ENCODE measurements at regions not wholly inside any gene's neighbourhood (a gene's known extent, or its start where the extent isn't known, plus 50 kb on each side); places are given as distances from the start of the nearest gene placed in this dataset.
"Not testable (repeated sequence)": the region's sequence is repeated elsewhere in the genome, so short reads cannot be mapped to it uniquely, and the experiment has no call there.

DNA sequence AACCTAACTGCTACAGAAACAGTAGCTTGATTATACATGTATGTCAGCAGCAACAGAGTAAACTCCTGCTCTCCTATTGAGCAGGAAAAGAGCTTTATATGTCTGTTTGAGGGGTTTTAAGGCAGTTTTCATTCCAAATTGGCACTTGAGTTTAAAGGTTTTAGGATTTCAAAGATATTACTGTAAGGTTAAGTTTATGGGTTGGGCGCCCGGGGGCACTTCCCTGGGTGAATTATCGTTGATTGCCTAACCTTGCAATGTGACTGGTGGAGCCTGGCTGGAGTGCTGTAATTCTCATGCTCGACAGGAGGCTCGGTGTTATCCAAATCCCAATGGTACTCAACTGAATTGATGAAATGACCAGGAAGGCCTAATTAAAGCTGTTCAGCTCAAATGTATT is 1586.1 kb downstream of the OLFM4 start:
- no peak overlapping the region for H3K27ac Mint-ChIP-seq
- Histone ChIP-seq H3K36me3 (ENCODE audit: insufficient read depth, low read length) (no peaks in the 10 kb centered on the region), H3K4me1 (ENCODE audit: insufficient read depth, low read length) (no peaks in the 10 kb centered on the region), H3K4me3 (ENCODE audit: low read length in 2 of 2) (no peak overlapping the region), H3K9me3 (ENCODE audit: control insufficient read depth in 1 of 2, low read length in 2 of 2) (peaks cover 0 to 3% of the 10 kb centered on the region in 2 donors), H3K27me3 (ENCODE audit: insufficient read depth, low read length) (no peaks in the 10 kb centered on the region), H3K27ac (ENCODE audit: low read depth, low read length) (no peak overlapping the region)
- H3K4me1 Mint-ChIP-seq: no peaks in the 10 kb centered on the region
- CTCF ChIA-PET (ENCODE audit: partially characterized antibody): no interaction called here
- DNase-seq: no peak
- H3K9me3 Mint-ChIP-seq: peaks cover 0 to 8% (median 6%) of the 10 kb centered on the region in 8 donors
- POLR2A ChIA-PET (ENCODE audit: partially characterized antibody): no interaction called here
- H3K36me3 Mint-ChIP-seq: no peaks in the 10 kb centered on the region
- intact Hi-C loops (cut with micrococcal nuclease): no loop called here
- no peak overlapping the region for H3K4me3 Mint-ChIP-seq
- H3K27me3 Mint-ChIP-seq: no peaks in the 10 kb centered on the region

DNA sequence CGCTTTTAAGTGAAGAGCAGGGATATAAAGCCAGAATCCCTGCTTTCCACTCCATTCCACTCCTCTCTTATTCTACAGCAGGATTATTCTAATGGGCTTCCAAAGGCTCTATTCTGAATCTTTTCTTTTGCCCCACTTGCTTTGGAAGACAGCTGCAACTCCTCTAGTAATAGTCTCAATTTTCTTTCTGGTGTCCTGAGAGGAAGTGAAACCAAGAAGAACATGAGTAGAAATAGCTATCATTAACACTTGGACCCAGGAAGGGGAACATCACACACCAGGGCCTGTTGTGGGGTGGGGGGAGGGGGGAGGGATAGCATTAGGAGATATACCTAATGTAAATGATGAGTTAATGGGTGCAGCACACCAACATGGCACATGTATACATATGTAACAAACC is 1597.9 kb downstream of the OLFM4 start:
- intact Hi-C loops (cut with micrococcal nuclease); H3K27ac Mint-ChIP-seq; H3K4me1 ChIP-seq (ENCODE audit: insufficient read depth, low read length); POLR2A ChIA-PET (ENCODE audit: partially characterized antibody); H3K4me3 ChIP-seq (ENCODE audit: low read length in 2 of 2); H3K4me1 Mint-ChIP-seq; H3K9me3 ChIP-seq (ENCODE audit: control insufficient read depth in 1 of 2, low read length in 2 of 2); H3K27ac ChIP-seq (ENCODE audit: low read depth, low read length); H3K27me3 ChIP-seq (ENCODE audit: insufficient read depth, low read length); H3K36me3 Mint-ChIP-seq; DNase-seq; CTCF ChIA-PET (ENCODE audit: partially characterized antibody); H3K4me3 Mint-ChIP-seq; H3K36me3 ChIP-seq (ENCODE audit: insufficient read depth, low read length); H3K27me3 Mint-ChIP-seq: not testable (repeated sequence)
- H3K9me3 Mint-ChIP-seq: peaks cover 0 to 12% (median 8%) of the 10 kb centered on the region in 8 donors

DNA sequence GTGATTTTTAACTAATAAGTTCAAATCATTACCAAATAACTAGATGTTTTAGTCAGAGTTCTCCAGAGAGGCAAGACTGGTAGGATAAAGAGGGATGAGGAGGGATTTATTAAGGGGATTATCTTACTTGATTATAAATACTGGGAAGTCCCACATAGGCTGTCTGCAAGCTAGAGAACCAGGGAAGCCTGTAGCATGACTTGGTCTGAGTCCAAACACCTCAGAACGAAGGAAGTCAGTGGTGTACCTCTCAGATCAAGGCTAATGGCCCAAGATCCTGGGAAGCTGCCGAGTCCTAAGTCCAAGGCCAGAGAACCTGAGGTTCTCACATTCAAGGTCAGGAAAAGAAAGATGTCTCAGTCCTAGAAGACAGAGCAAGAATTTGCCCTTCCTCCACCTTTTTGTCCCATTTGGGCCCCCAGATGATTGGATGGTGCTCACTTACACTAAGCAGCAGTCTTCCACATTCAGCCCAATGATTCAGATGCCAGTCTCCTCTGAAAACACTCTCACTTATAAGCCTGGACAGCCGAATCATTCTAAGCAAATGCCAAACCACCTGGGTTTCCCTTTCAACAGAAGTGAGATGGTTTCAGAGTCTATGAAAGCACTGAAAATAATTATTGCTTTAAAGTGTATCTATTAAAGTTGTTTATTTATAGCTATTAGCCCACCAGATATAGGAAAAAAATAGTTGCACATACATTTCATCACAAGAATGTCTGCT is 1599.2 kb downstream of the OLFM4 start:
- DNase-seq: no peak
- CTCF ChIA-PET (ENCODE audit: partially characterized antibody): no interaction called here
- POLR2A ChIA-PET (ENCODE audit: partially characterized antibody): no interaction called here
- Mint-ChIP-seq H3K9me3 (peaks cover 0 to 16% (median 5%) of the 10 kb centered on the region in 8 donors), H3K4me1 (no peaks in the 10 kb centered on the region), H3K4me3 (no peak overlapping the region), H3K36me3 (no peaks in the 10 kb centered on the region), H3K27ac (no peak overlapping the region), H3K27me3 (no peaks in the 10 kb centered on the region)
- Histone ChIP-seq H3K4me3 (ENCODE audit: low read length in 2 of 2) (no peak overlapping the region), H3K27ac (ENCODE audit: low read depth, low read length) (no peak overlapping the region), H3K36me3 (ENCODE audit: insufficient read depth, low read length) (no peaks in the 10 kb centered on the region), H3K27me3 (ENCODE audit: insufficient read depth, low read length) (no peaks in the 10 kb centered on the region), H3K4me1 (ENCODE audit: insufficient read depth, low read length) (no peaks in the 10 kb centered on the region), H3K9me3 (ENCODE audit: control insufficient read depth in 1 of 2, low read length in 2 of 2) (no peaks in the 10 kb centered on the region)
- intact Hi-C loops (cut with micrococcal nuclease): no loop called here

DNA sequence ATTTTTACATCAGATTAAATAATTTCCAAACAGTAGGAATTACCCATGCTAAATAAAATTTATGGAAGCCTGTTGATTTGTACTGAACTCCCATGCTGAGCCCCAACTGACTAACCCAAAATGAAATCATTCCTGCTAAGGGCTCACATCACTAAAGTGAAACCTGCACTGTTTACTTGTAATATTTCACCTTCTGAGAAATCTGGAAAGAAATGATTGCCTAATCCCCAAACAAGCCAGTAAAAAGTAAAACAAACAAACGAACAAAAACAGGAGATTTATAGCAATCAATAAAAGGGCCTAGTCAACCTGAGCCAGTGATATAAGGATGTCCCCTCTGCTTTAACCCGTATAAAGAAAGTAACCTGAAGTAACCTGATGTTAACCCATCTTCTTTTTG is 1599.8 kb downstream of the OLFM4 start:
- CTCF ChIA-PET (ENCODE audit: partially characterized antibody): no interaction called here
- intact Hi-C loops (cut with micrococcal nuclease): no loop called here

DNA sequence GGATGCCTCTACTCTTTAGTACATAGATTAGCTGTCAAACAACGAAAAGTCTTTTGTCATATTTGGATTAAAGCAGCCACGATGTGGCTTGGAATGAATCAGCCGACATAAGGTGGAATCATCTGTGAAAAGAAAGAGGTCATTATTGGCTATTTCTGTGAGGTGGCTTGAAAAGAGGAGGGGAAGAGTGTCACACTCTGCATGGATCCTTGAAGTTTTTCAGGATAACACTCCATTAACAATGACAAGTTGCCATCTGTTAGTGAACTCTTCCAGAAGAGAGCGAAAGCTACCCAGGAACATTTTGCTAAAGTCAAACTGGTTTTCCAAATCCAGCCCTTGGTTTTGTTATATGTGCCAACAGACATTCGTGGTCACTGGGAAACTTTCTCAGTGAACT is 1604.8 kb downstream of the OLFM4 start:
- Histone ChIP-seq H3K9me3 (ENCODE audit: control insufficient read depth in 1 of 2, low read length in 2 of 2) (no peaks in the 10 kb centered on the region), H3K4me3 (ENCODE audit: low read length in 2 of 2) (no peak overlapping the region), H3K4me1 (ENCODE audit: insufficient read depth, low read length) (no peaks in the 10 kb centered on the region), H3K27ac (ENCODE audit: low read depth, low read length) (no peak overlapping the region), H3K27me3 (ENCODE audit: insufficient read depth, low read length) (no peaks in the 10 kb centered on the region), H3K36me3 (ENCODE audit: insufficient read depth, low read length) (no peaks in the 10 kb centered on the region)
- ChIA-PET CTCF (ENCODE audit: partially characterized antibody) (no interaction called here), POLR2A (ENCODE audit: partially characterized antibody) (no interaction called here)
- no peak for DNase-seq
- Mint-ChIP-seq H3K9me3 (peaks cover 0 to 23% (median 5%) of the 10 kb centered on the region in 8 donors), H3K27me3 (no peaks in the 10 kb centered on the region), H3K27ac (no peak overlapping the region), H3K36me3 (no peaks in the 10 kb centered on the region), H3K4me3 (no peak overlapping the region), H3K4me1 (no peaks in the 10 kb centered on the region)
- intact Hi-C loops (cut with micrococcal nuclease): no loop called here

More for the DNA sequence above, 1599.8 kb downstream of the OLFM4 start:
- peaks cover 0 to 17% (median 5%) of the 10 kb centered on the region in 8 donors for H3K9me3 Mint-ChIP-seq
- Histone ChIP-seq H3K36me3 (ENCODE audit: insufficient read depth, low read length) (no peaks in the 10 kb centered on the region), H3K4me1 (ENCODE audit: insufficient read depth, low read length) (no peaks in the 10 kb centered on the region), H3K9me3 (ENCODE audit: control insufficient read depth in 1 of 2, low read length in 2 of 2) (no peaks in the 10 kb centered on the region), H3K27me3 (ENCODE audit: insufficient read depth, low read length) (no peaks in the 10 kb centered on the region), H3K4me3 (ENCODE audit: low read length in 2 of 2) (no peak overlapping the region), H3K27ac (ENCODE audit: low read depth, low read length) (no peak overlapping the region)
- H3K27ac Mint-ChIP-seq: no peak overlapping the region
- no peak overlapping the region for H3K4me3 Mint-ChIP-seq
- H3K36me3 Mint-ChIP-seq: no peaks in the 10 kb centered on the region
- no peaks in the 10 kb centered on the region for H3K27me3 Mint-ChIP-seq
- POLR2A ChIA-PET (ENCODE audit: partially characterized antibody): no interaction called here
- H3K4me1 Mint-ChIP-seq: no peaks in the 10 kb centered on the region
- DNase-seq: no peak

DNA sequence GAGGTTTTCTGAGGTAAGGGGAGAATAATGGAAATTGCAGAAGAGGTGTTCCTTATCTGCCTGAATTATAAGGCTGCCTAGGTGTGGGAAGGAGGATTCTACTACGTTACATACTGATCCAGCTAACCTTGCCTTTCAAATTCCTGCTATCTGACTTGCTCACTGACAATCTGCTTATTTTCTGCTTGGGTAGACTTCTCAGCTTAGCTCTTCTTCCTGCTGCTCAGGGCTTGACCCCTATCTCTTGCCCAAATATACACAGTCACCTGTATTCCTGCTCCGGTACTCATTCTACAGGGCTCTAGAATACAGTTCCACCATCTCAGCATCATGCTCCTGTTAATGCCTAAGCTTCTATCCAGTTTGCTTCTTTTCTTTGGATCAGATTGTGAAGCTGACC is 1607.6 kb downstream of the OLFM4 start:
- Mint-ChIP-seq H3K9me3 (peaks cover under 1 to 17% (median 7%) of the 10 kb centered on the region in 8 donors), H3K36me3 (no peaks in the 10 kb centered on the region), H3K27ac (no peak overlapping the region), H3K4me1 (no peaks in the 10 kb centered on the region), H3K4me3 (peak overlapping the region in 1 of 8 donors; percentile 3), H3K27me3 (no peaks in the 10 kb centered on the region)
- H3K36me3 ChIP-seq (ENCODE audit: insufficient read depth, low read length): no peaks in the 10 kb centered on the region
- intact Hi-C loops (cut with micrococcal nuclease): no loop called here
- no peaks in the 10 kb centered on the region for H3K4me1 ChIP-seq (ENCODE audit: insufficient read depth, low read length)
- no peak overlapping the region for H3K27ac ChIP-seq (ENCODE audit: low read depth, low read length)
- no peak overlapping the region for H3K4me3 ChIP-seq (ENCODE audit: low read length in 2 of 2)
- no peaks in the 10 kb centered on the region for H3K27me3 ChIP-seq (ENCODE audit: insufficient read depth, low read length)
- ChIA-PET POLR2A (ENCODE audit: partially characterized antibody) (no interaction called here), CTCF (ENCODE audit: partially characterized antibody) (no interaction called here)
- H3K9me3 ChIP-seq (ENCODE audit: control insufficient read depth in 1 of 2, low read length in 2 of 2): no peaks in the 10 kb centered on the region
- DNase-seq: no peak

DNA sequence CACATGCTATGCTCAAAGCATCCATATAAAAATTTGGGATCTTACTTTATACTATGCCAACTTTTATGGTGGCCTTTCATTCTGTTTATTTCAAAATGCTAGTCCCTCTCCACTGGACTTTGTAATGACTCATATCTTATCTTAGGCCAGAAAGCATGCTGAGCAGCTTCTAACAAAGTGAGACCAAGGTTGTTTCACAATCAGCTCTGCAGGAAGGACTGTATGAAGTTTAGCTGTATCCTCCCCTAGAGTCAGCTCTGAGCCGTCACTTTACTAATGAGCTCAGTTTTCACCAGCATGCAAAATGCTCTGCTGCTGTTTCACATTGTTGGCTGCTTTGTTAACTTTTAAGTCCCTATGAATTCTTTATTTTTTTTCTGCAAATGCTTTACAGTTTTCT is 1608.8 kb downstream of the OLFM4 start:
- no peak overlapping the region for H3K27ac Mint-ChIP-seq
- POLR2A ChIA-PET (ENCODE audit: partially characterized antibody): no interaction called here

DNA sequence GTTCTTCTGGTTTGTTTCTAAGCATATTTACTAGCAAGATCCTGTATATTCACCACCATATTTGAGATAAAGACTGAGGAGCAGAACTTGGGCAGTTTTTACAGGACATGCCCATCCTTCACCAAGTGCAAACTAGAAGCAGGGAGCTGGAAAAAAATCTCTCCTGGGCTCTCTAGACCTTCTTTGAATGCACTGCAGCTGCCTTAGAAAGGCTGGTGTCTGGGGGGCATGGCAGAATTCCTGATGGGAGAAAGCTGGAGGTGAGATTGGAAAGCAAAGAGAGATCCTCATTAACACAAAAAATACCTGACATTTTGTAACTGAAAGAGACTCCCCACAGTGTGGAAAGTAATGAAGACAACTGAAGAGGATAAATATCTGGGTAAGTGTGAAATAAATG is 1612.1 kb downstream of the OLFM4 start:
- Mint-ChIP-seq H3K4me1 (no peaks in the 10 kb centered on the region), H3K4me3 (no peak overlapping the region), H3K36me3 (no peaks in the 10 kb centered on the region), H3K9me3 (peaks cover 4 to 16% (median 10%) of the 10 kb centered on the region in 8 donors), H3K27ac (no peak overlapping the region), H3K27me3 (no peaks in the 10 kb centered on the region)
- Histone ChIP-seq H3K36me3 (ENCODE audit: insufficient read depth, low read length) (no peaks in the 10 kb centered on the region), H3K27ac (ENCODE audit: low read depth, low read length) (no peak overlapping the region), H3K4me1 (ENCODE audit: insufficient read depth, low read length) (no peaks in the 10 kb centered on the region), H3K4me3 (ENCODE audit: low read length in 2 of 2) (no peak overlapping the region), H3K9me3 (ENCODE audit: control insufficient read depth in 1 of 2, low read length in 2 of 2) (no peaks in the 10 kb centered on the region), H3K27me3 (ENCODE audit: insufficient read depth, low read length) (no peaks in the 10 kb centered on the region)
- DNase-seq: no peak
- CTCF ChIA-PET (ENCODE audit: partially characterized antibody): no interaction called here
- POLR2A ChIA-PET (ENCODE audit: partially characterized antibody): no interaction called here
- intact Hi-C loops (cut with micrococcal nuclease): no loop called here

More for the DNA sequence above, 1608.8 kb downstream of the OLFM4 start:
- Mint-ChIP-seq H3K27me3 (no peaks in the 10 kb centered on the region), H3K4me3 (no peak overlapping the region), H3K4me1 (no peaks in the 10 kb centered on the region), H3K36me3 (no peaks in the 10 kb centered on the region), H3K9me3 (peaks cover 3 to 17% (median 7%) of the 10 kb centered on the region in 8 donors)
- no peak for DNase-seq
- CTCF ChIA-PET (ENCODE audit: partially characterized antibody): no interaction called here
- Histone ChIP-seq H3K27me3 (ENCODE audit: insufficient read depth, low read length) (no peaks in the 10 kb centered on the region), H3K4me3 (ENCODE audit: low read length in 2 of 2) (no peak overlapping the region), H3K27ac (ENCODE audit: low read depth, low read length) (no peak overlapping the region), H3K9me3 (ENCODE audit: control insufficient read depth in 1 of 2, low read length in 2 of 2) (no peaks in the 10 kb centered on the region), H3K4me1 (ENCODE audit: insufficient read depth, low read length) (no peaks in the 10 kb centered on the region), H3K36me3 (ENCODE audit: insufficient read depth, low read length) (no peaks in the 10 kb centered on the region)
- intact Hi-C loops (cut with micrococcal nuclease): no loop called here
